Osteocyte (in vitro differentiated cells): ENCODE measurements at regions not wholly inside any gene's neighbourhood (a gene's known extent, or its start where the extent isn't known, plus 50 kb on each side); places are given as distances from the start of the nearest gene placed in this dataset.

ENCODE experiments used
- DNase-seq: peaks from one replicate; pipeline ENCODE4 v3.0.0; 2021; ENCODE audit warnings: mixed read lengths; ENCODE audit not compliant: unreplicated experiment; ENCODE audit errors: extremely low spot score
- H3K27ac Mint-ChIP-seq: one replicate; pipeline ENCODE4 v1.8.0; 2021; ENCODE audit warnings: mild to moderate bottlenecking, mixed read lengths; ENCODE audit not compliant: unreplicated experiment
- H3K27me3 Mint-ChIP-seq: one replicate; pipeline ENCODE4 v1.8.0; 2021; ENCODE audit warnings: mixed read lengths; ENCODE audit not compliant: unreplicated experiment
- H3K36me3 Mint-ChIP-seq: one replicate; pipeline ENCODE4 v1.8.0; 2021; ENCODE audit warnings: mixed read lengths; ENCODE audit not compliant: unreplicated experiment
- H3K4me1 Mint-ChIP-seq: one replicate; pipeline ENCODE4 v1.8.0; 2021; ENCODE audit warnings: mixed read lengths; ENCODE audit not compliant: unreplicated experiment
- H3K4me3 Mint-ChIP-seq: one replicate; pipeline ENCODE4 v1.8.0; 2021; ENCODE audit warnings: mild to moderate bottlenecking, moderate library complexity, mixed read lengths; ENCODE audit not compliant: unreplicated experiment
- H3K9me3 Mint-ChIP-seq: one replicate; pipeline ENCODE4 v1.8.0; 2021; ENCODE audit warnings: mixed read lengths; ENCODE audit not compliant: unreplicated experiment
- TF ChIP-seq, protein P1 (sequence below): fragments of 200-600 bp; sonication (generic); IDR thresholded peaks from 2 replicates; pipeline ENCODE4 v1.5.0; 2021; ENCODE audit warnings: antibody characterized with exemption, mild to moderate bottlenecking, moderate library complexity

DNA sequence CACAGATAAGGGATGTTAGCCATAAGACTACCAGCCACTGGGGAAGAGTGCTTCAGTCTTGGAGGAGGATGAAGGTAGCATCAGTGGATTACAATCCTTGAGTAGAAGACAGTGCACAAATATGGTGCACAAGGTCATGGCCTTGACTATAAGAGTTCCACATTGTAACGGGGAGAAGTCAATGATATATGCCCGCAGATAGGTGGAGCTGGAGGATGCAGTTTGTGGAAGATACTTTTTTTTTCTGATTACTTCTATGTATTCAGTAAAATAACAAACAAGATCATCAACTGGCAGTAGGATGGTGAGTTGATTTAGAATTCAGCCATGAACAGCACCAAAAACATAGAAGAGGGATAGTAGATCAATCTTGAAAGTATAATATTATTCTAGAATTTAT is 926.8 kb upstream of the MIR17HG start:
- TF ChIP-seq, protein P1, sequence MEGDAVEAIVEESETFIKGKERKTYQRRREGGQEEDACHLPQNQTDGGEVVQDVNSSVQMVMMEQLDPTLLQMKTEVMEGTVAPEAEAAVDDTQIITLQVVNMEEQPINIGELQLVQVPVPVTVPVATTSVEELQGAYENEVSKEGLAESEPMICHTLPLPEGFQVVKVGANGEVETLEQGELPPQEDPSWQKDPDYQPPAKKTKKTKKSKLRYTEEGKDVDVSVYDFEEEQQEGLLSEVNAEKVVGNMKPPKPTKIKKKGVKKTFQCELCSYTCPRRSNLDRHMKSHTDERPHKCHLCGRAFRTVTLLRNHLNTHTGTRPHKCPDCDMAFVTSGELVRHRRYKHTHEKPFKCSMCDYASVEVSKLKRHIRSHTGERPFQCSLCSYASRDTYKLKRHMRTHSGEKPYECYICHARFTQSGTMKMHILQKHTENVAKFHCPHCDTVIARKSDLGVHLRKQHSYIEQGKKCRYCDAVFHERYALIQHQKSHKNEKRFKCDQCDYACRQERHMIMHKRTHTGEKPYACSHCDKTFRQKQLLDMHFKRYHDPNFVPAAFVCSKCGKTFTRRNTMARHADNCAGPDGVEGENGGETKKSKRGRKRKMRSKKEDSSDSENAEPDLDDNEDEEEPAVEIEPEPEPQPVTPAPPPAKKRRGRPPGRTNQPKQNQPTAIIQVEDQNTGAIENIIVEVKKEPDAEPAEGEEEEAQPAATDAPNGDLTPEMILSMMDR: no peak
- Mint-ChIP-seq H3K4me1 (peaks cover 22% of the 10 kb centered on the region), H3K27me3 (no peaks in the 10 kb centered on the region), H3K27ac (no peak overlapping the region), H3K36me3 (no peaks in the 10 kb centered on the region), H3K4me3 (no peak overlapping the region), H3K9me3 (peaks cover 3% of the 10 kb centered on the region)
- no peak for DNase-seq

DNA sequence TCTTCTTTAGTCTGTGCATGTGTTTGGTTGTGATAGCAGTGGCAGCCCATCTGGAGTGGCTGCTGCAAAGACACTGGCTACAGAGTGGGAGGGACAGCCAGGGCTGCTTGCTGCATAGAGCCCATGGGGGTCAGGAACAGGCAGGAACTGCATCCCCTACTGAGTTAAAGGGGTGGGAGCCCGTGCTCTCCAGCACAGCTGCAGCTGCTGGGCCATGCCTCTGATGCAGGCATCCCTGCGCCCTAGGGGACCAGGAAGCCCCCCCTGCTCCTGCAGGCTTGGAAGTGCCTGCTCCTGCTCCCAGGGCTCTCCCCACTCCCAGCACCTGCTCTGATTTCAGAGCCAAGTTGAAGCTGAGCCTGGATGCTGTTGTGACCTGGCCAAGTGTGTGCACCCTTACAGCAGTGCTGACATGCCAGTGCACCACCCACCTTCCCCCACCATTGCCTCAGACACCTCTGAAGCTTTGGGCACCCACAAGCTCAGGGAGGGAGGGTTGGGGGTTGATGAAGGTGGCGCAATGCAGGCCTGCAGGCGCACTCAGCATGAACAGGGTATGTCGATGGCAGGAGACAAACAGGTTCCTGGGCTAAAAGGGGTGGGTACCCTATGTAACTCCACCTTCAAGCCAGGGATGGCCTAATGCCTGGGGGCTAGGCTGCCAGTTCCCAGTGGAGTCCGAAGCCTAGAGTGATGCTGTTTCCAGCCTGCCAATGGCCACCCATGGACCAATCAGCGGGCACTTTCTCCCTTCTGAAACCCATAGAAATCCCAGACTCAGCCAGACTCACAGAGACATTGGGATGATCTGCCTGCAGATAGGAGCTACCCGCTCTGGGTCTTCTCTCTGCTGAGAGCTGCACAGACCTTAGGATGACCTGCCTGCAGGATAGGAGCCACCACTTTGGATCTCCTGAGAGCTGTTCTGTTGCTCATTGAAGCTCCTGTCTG is 919.9 kb upstream of the MIR17HG start:
- Mint-ChIP-seq H3K36me3 (no peaks in the 10 kb centered on the region), H3K4me3 (no peak overlapping the region), H3K9me3 (no peaks in the 10 kb centered on the region), H3K27ac (no peak overlapping the region), H3K27me3 (no peaks in the 10 kb centered on the region), H3K4me1 (peaks cover 7% of the 10 kb centered on the region)
- TF ChIP-seq, protein P1: no peak
- no peak for DNase-seq

DNA sequence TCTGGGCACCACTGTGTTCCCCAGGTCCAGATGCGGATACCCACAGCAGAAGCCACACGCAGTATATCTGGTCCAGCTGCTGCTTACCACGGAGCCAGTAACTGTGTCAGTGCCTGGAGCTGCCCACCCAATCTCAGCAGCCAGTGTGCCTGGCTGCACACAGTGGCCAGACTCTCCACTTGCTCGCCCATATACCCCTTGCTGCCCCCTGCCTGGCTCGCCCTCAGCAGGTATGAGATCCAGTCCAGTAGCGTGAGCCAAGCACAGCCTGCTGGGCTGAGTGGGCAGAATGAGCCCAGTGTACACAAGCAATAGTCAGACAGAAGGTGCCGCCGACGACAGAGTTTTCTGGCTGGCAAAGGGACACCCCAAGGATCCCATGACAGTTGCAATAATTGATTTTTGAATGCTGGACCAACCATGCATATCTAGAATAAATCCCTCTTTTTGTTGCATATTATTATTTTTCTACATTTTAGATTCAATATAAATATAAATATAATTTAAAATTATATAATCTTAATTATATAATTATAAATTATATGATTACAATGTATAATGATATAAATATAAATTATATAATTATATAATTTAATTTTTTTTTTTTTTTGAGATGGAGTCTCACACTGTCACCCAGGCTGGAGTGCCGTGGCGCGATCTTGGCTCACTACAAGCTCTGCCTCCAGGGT is 918.8 kb upstream of the MIR17HG start:
- Mint-ChIP-seq H3K27ac (no peak overlapping the region), H3K9me3 (peaks cover 3% of the 10 kb centered on the region), H3K36me3 (no peaks in the 10 kb centered on the region), H3K27me3 (no peaks in the 10 kb centered on the region), H3K4me1 (peaks cover 7% of the 10 kb centered on the region), H3K4me3 (no peak overlapping the region)
- no peak for DNase-seq
- TF ChIP-seq, protein P1: no peak

DNA sequence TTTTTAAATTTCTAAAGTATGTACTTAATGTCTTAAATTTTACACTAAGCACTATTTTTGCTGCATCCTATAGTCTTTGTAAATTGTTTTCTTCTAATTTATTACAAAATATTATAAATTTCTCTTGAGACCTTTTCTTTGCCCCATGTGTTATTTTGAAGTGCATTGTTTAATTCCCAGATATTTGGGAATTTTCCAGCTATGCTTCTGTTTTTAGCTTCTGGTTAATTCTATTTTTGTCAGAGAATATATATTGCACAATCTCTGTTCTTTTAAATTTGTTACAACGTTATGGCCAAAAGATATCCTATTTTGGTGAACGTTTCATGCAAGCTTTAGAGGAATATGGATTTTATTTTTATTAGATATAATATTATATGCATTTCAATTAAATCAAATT is 917.4 kb upstream of the MIR17HG start:
- Mint-ChIP-seq H3K27me3 (no peaks in the 10 kb centered on the region), H3K4me1 (peaks cover 2% of the 10 kb centered on the region), H3K27ac (no peak overlapping the region), H3K9me3 (peaks cover 3% of the 10 kb centered on the region), H3K36me3 (no peaks in the 10 kb centered on the region), H3K4me3 (no peak overlapping the region)
- TF ChIP-seq, protein P1: no peak
- DNase-seq: no peak

DNA sequence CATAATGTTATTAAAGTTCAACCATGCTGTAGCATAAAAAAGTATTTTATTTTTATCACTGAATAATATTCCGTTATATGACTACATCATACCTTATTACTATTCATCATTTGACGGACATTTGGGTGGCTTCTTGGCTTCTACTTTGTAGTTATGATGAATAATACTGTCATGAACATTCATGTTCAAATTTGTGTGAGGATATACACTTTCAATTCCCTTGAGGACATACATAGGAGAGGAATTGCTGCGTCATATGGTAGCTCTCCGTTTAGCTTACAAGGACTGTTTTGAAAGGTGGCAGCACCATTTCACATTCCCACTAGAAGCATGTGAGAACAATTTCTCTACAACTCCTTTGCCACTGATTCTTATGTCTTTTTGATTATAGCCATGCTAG is 910.8 kb upstream of the MIR17HG start:
- no peak overlapping the region for H3K4me3 Mint-ChIP-seq
- no peak for DNase-seq
- peaks cover 3% of the 10 kb centered on the region for H3K9me3 Mint-ChIP-seq
- TF ChIP-seq, protein P1: no peak
- H3K27ac Mint-ChIP-seq: no peak overlapping the region
- H3K4me1 Mint-ChIP-seq: no peaks in the 10 kb centered on the region
- no peaks in the 10 kb centered on the region for H3K27me3 Mint-ChIP-seq
- no peaks in the 10 kb centered on the region for H3K36me3 Mint-ChIP-seq
